ENCODE measurements at regions not wholly inside any gene's neighbourhood (a gene's known extent, or its start where the extent isn't known, plus 50 kb on each side); places are given as distances from the start of the nearest gene placed in this dataset.

GRCh38 chr4:111689214-111689613 is 456.0 kb upstream of the FAM241A start:
- TF ChIP-seq POLR2A (IDR thresholded peaks at IDR 0.05), result no peak
- no peak for TF ChIP-seq CTCF (IDR thresholded peaks at IDR 0.05)
- peak; percentile 85 for TF ChIP-seq POLR2AphosphoS5 (IDR thresholded peaks at IDR 0.05)
- no peak for TF ChIP-seq EP300 (IDR thresholded peaks at IDR 0.05)
